Fibroblast of pulmonary artery (primary cell): ENCODE measurements at regions not wholly inside any gene's neighbourhood (a gene's known extent, or its start where the extent isn't known, plus 50 kb on each side); places are given as distances from the start of the nearest gene placed in this dataset.

Experiments used
- DNase-seq: peaks from one replicate; pipeline ENCODE4 v3.0.0-alpha.2; 2010; ENCODE audit warnings: low read depth
- H3K4me3 ChIP-seq: replicated peaks from 2 replicates; pipeline ENCODE4 v1.5.1; 2011; ENCODE audit warnings: low read depth, mild to moderate bottlenecking, control low read depth, low read length, moderate library complexity
- CTCF ChIP-seq: IDR thresholded peaks from 2 replicates; pipeline ENCODE4 v1.5.1; 2011; ENCODE audit warnings: mild to moderate bottlenecking, control low read depth, low read length, inconsistent platforms; ENCODE audit errors: missing control alignments

GRCh38 chr6:144411531-144412165 lies 126.5 kb downstream of the UTRN start:
- no peak for DNase-seq
- no peak for TF ChIP-seq CTCF
- H3K4me3 ChIP-seq = no peak overlapping the region

GRCh38 chr6:144413418-144413817 lies 128.3 kb downstream of the UTRN start:
- TF ChIP-seq CTCF = no peak
- no peak overlapping the region for H3K4me3 ChIP-seq
- peak; percentile 34 for DNase-seq

- DNase-seq = peak; percentile 76
- no peak for TF ChIP-seq CTCF
- no peak overlapping the region for H3K4me3 ChIP-seq
These were observed 129.9 kb downstream of the UTRN start for GRCh38 chr6:144415014-144415413.

- DNase-seq = peak; percentile 72
- no peak overlapping the region for H3K4me3 ChIP-seq
These were observed 130.7 kb downstream of the UTRN start for GRCh38 chr6:144415835-144416237.

GRCh38 chr6:144416244-144416643 lies 131.1 kb downstream of the UTRN start:
- H3K4me3 ChIP-seq = no peak overlapping the region
- TF ChIP-seq CTCF = no peak
- no peak for DNase-seq

More at GRCh38 chr6:144415835-144416237, 130.7 kb downstream of the UTRN start:
- TF ChIP-seq CTCF = no peak

- no peak overlapping the region for H3K4me3 ChIP-seq
- no peak for TF ChIP-seq CTCF
- peak; percentile 14 for DNase-seq
These were observed 131.6 kb downstream of the UTRN start for GRCh38 chr6:144416773-144417172.

GRCh38 chr6:144417681-144418080 lies 132.5 kb downstream of the UTRN start:
- H3K4me3 ChIP-seq = no peak overlapping the region
- TF ChIP-seq CTCF = no peak
- peak; percentile 21 for DNase-seq
